ENCODE measurements at regions not wholly inside any gene's neighbourhood (a gene's known extent, or its start where the extent isn't known, plus 50 kb on each side); places are given as distances from the start of the nearest gene placed in this dataset.

- TF ChIP-seq CTCF (conservative IDR thresholded peaks at IDR 0.05 in 1 of 2, IDR thresholded peaks at IDR 0.05 in 1 of 2; ENCODE audit: extremely low read depth in 1 of 2, insufficient read depth in 1 of 2, low read depth in 1 of 2, low read length in 2 of 2): no peak
- no peak for TF ChIP-seq EZH2 (IDR thresholded peaks at IDR 0.05; ENCODE audit: borderline replicate concordance, low read length)
Observed at GRCh38 chr11:19614370-19614940, 98.2 kb upstream of the NAV2 start.
